Fibroblast of villous mesenchyme (primary cell): ENCODE measurements at regions not wholly inside any gene's neighbourhood (a gene's known extent, or its start where the extent isn't known, plus 50 kb on each side); places are given as distances from the start of the nearest gene placed in this dataset.

ENCODE experiments used
- DNase-seq: peaks from one replicate; pipeline ENCODE4 v3.0.0-alpha.2; 2010; ENCODE audit warnings: low read depth
- H3K4me3 ChIP-seq: 2 replicates; pipeline ENCODE4 v1.5.1; 2011; ENCODE audit warnings: low read depth, mild to moderate bottlenecking, low read length
- CTCF ChIP-seq: IDR thresholded peaks from 2 replicates; pipeline ENCODE4 v1.5.1; 2012; ENCODE audit warnings: low read depth, mild to moderate bottlenecking, low read length; ENCODE audit not compliant: insufficient read depth

GRCh38 chr17:79176792-79177601 is 102.4 kb downstream of the ENGASE start:
- no peak for TF ChIP-seq CTCF
- DNase-seq: no peak
- no peak overlapping the region for H3K4me3 ChIP-seq

- no peak for DNase-seq
- H3K4me3 ChIP-seq: no peak overlapping the region
- TF ChIP-seq CTCF: no peak
Measured at GRCh38 chr17:79174905-79175856, 100.6 kb downstream of the ENGASE start.

GRCh38 chr17:79174193-79174765 is 99.7 kb downstream of the ENGASE start:
- no peak overlapping the region for H3K4me3 ChIP-seq
- no peak for TF ChIP-seq CTCF
- DNase-seq: no peak

GRCh38 chr17:79171188-79171587 is 96.6 kb downstream of the ENGASE start:
- peak; percentile 46 for DNase-seq
- no peak for TF ChIP-seq CTCF
- H3K4me3 ChIP-seq: no peak overlapping the region

GRCh38 chr17:79169861-79170260 is 95.2 kb downstream of the ENGASE start:
- no peak overlapping the region for H3K4me3 ChIP-seq
- no peak for DNase-seq
- TF ChIP-seq CTCF: no peak

- no peak for TF ChIP-seq CTCF
- DNase-seq: no peak
- no peak overlapping the region for H3K4me3 ChIP-seq
Measured at GRCh38 chr17:79169366-79169765, 94.7 kb downstream of the ENGASE start.
